Stomach (tissue), 4 donors: ENCODE measurements at regions not wholly inside any gene's neighbourhood (a gene's known extent, or its start where the extent isn't known, plus 50 kb on each side); places are given as distances from the start of the nearest gene placed in this dataset.

Experiments
- EP300 ChIP-seq: sonication (generic); formaldehyde crosslinking; IDR thresholded peaks from one replicate; pipeline ENCODE4 v1.6.1; 2017; ENCODE audit warnings: antibody characterized with exemption
- TF ChIP-seq, protein P1 (sequence below), 7 experiments: fragments of 450-650 bp in 4 of 7; fragments of 200-600 bp in 3 of 7; sonication (generic) in 3 of 7; IDR thresholded peaks; one replicate each; pipeline ENCODE4 v1.5.1; 2016 to 2019; ENCODE audit warnings: antibody characterized with exemption in 7 of 7, control low read depth in 2 of 7, mild to moderate bottlenecking in 1 of 7

DNA sequence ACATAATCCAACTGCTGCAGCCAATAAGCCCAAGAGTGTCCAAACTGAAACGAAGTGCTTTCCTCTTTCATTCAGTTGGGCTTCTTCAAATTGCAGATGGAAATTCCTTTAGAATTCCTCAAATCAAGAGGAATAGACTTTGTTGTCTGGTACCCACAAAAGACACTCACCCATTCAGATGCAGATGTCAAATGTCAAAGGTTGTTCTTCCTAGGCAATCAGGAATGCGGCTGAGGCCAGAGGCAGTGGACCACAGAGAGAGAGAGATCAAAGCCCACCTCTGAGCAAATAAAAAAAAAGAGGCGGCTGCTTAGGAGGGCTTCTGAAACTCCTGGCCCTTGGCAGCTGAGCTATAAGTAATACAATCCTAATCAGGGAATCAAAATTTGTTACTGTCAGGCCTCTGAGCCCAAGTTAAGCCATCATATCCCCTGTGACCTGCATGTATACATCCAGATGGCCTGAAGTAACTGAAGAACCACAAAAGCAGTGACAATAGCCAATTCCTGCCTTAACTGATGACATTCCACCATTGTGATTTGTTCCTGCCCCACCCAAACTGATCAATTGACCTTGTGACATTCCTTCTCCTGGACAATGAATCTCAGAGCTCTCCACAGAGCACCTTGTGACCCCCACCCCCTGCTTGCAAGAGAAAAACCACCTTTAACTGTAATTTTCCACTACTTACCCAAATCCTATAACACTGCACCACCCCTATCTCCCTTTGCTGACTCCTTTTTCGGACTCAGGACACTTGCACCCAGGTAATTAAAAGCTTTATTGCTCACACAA is 303.0 kb upstream of the GJE1 start:
- TF ChIP-seq, protein P1, sequence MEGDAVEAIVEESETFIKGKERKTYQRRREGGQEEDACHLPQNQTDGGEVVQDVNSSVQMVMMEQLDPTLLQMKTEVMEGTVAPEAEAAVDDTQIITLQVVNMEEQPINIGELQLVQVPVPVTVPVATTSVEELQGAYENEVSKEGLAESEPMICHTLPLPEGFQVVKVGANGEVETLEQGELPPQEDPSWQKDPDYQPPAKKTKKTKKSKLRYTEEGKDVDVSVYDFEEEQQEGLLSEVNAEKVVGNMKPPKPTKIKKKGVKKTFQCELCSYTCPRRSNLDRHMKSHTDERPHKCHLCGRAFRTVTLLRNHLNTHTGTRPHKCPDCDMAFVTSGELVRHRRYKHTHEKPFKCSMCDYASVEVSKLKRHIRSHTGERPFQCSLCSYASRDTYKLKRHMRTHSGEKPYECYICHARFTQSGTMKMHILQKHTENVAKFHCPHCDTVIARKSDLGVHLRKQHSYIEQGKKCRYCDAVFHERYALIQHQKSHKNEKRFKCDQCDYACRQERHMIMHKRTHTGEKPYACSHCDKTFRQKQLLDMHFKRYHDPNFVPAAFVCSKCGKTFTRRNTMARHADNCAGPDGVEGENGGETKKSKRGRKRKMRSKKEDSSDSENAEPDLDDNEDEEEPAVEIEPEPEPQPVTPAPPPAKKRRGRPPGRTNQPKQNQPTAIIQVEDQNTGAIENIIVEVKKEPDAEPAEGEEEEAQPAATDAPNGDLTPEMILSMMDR (IDR thresholded peaks at IDR 0.05): no peak
- no peak for TF ChIP-seq EP300
